ENCODE measurements at regions not wholly inside any gene's neighbourhood (a gene's known extent, or its start where the extent isn't known, plus 50 kb on each side); places are given as distances from the start of the nearest gene placed in this dataset.

- Histone ChIP-seq H3K4me1 (ENCODE audit: control insufficient read depth in 2 of 2, insufficient read depth in 2 of 2, low read length in 2 of 2) (no peaks in the 10 kb centered on the region), H3K27me3 (ENCODE audit: control insufficient read depth in 2 of 2, insufficient read depth in 2 of 2, low read length in 2 of 2) (no peaks in the 10 kb centered on the region), H3K27ac (ENCODE audit: low read depth, low read length) (no peak overlapping the region), H3K4me3 (ENCODE audit: low read length) (no peak overlapping the region), H3K36me3 (ENCODE audit: control insufficient read depth in 2 of 3, insufficient read depth in 3 of 3, low read length in 3 of 3) (no peaks in the 10 kb centered on the region), H3K9me3 (ENCODE audit: control insufficient read depth in 2 of 3, low read length in 3 of 3) (no peaks in the 10 kb centered on the region)
- Mint-ChIP-seq H3K36me3 (no peaks in the 10 kb centered on the region), H3K9me3 (peaks cover 0 to 27% (median 2%) of the 10 kb centered on the region in 11 donors), H3K27ac (no peak overlapping the region), H3K27me3 (no peaks in the 10 kb centered on the region), H3K4me3 (no peak overlapping the region), H3K4me1 (no peaks in the 10 kb centered on the region)
- DNase-seq (no peak), ATAC-seq (no peak)
- ChIA-PET CTCF (no interaction called here), POLR2A (no interaction called here)
- intact Hi-C loops (cut with micrococcal nuclease) = no loop called here
These were observed 1111.9 kb downstream of the MAT2B start for GRCh38 chr5:164617290-164617689.

DNA sequence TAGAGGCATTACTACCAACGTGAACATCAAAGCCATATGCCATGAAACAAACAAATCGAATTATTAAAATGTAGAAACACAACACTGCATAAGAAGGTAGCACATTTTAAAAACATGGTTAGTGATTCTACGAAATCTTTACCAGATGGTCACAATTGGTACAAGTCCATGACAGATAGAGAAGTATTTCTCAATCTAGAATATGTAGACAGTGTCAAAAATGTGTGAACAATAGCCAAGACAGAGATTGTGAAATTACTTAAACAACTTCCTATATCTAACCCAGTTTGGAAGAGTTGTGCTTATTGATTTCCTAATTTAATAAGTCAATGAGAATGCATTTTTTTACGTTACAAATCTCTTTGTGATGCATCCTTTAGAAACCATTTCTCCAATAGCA lies 1121.6 kb downstream of the MAT2B start:
- peaks cover 0 to 23% (median 0%) of the 10 kb centered on the region in 11 donors for H3K9me3 Mint-ChIP-seq
- H3K4me1 ChIP-seq (ENCODE audit: control insufficient read depth in 2 of 2, insufficient read depth in 2 of 2, low read length in 2 of 2) = no peaks in the 10 kb centered on the region
- intact Hi-C loops (cut with micrococcal nuclease) = no loop called here
- no peak for DNase-seq
- ChIA-PET CTCF (no interaction called here), POLR2A (no interaction called here)
- H3K4me3 ChIP-seq (ENCODE audit: low read length) = no peak overlapping the region
- peaks cover 0 to 2% (median 0%) of the 10 kb centered on the region in 7 donors for H3K4me1 Mint-ChIP-seq
- H3K27me3 Mint-ChIP-seq = no peaks in the 10 kb centered on the region
- H3K9me3 ChIP-seq (ENCODE audit: control insufficient read depth in 2 of 3, low read length in 3 of 3) = no peaks in the 10 kb centered on the region
- H3K36me3 ChIP-seq (ENCODE audit: control insufficient read depth in 2 of 3, insufficient read depth in 3 of 3, low read length in 3 of 3) = no peaks in the 10 kb centered on the region
- H3K36me3 Mint-ChIP-seq = no peaks in the 10 kb centered on the region
- H3K4me3 Mint-ChIP-seq = no peak overlapping the region
- no peak overlapping the region for H3K27ac ChIP-seq (ENCODE audit: low read depth, low read length)
- no peak overlapping the region for H3K27ac Mint-ChIP-seq
- H3K27me3 ChIP-seq (ENCODE audit: control insufficient read depth in 2 of 2, insufficient read depth in 2 of 2, low read length in 2 of 2) = no peaks in the 10 kb centered on the region
- peak; percentile 38 for ATAC-seq

GRCh38 chr5:164636456-164636855 lies 1131.0 kb downstream of the MAT2B start:
- Mint-ChIP-seq H3K9me3 (peaks cover 0 to 4% (median 0%) of the 10 kb centered on the region in 11 donors), H3K27ac (no peak overlapping the region), H3K4me1 (no peaks in the 10 kb centered on the region), H3K4me3 (no peak overlapping the region), H3K27me3 (no peaks in the 10 kb centered on the region), H3K36me3 (no peaks in the 10 kb centered on the region)
- H3K9me3 ChIP-seq (ENCODE audit: control insufficient read depth in 2 of 3, low read length in 3 of 3) = no peaks in the 10 kb centered on the region
- ATAC-seq (no peak), DNase-seq (no peak)
- POLR2A ChIA-PET = no interaction called here
- H3K4me1 ChIP-seq (ENCODE audit: control insufficient read depth in 2 of 2, insufficient read depth in 2 of 2, low read length in 2 of 2) = no peaks in the 10 kb centered on the region
- H3K27me3 ChIP-seq (ENCODE audit: control insufficient read depth in 2 of 2, insufficient read depth in 2 of 2, low read length in 2 of 2) = no peaks in the 10 kb centered on the region
- H3K4me3 ChIP-seq (ENCODE audit: low read length) = no peak overlapping the region
- H3K27ac ChIP-seq (ENCODE audit: low read depth, low read length) = no peak overlapping the region
- H3K36me3 ChIP-seq (ENCODE audit: control insufficient read depth in 2 of 3, insufficient read depth in 3 of 3, low read length in 3 of 3) = no peaks in the 10 kb centered on the region
- intact Hi-C loops (cut with micrococcal nuclease) = no loop called here
- CTCF ChIA-PET = no interaction called here

DNA sequence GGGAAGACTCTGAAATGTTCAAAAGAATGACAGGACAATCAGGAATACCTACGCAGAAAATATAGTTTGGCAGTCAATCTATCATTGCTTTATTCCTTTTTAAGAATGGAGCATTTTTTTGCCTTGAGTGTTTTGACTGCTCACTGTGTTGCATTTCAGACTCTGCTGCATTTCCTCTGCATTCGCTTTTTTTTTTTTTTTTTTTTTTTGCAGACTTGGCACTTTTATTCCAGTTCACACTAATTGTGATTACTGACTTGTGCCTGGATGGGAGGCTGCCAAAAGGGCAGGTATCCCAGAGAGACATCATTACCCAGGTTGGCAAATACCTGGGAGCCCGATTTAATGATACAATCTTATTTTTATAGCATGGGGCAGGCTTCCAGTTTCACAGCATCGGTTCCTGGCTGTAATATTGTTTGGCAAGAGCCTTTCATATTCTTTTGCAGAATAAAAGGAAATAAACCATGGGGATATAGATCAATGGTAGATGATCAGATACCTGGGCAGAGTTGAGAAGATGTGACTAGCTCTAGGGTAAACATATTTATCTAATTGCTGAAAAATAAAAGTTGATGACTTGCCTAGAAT lies 1132.6 kb downstream of the MAT2B start:
- no peak overlapping the region for H3K4me3 ChIP-seq (ENCODE audit: low read length)
- intact Hi-C loops (cut with micrococcal nuclease) = no loop called here
- H3K4me1 ChIP-seq (ENCODE audit: control insufficient read depth in 2 of 2, insufficient read depth in 2 of 2, low read length in 2 of 2) = no peaks in the 10 kb centered on the region
- Mint-ChIP-seq H3K36me3 (no peaks in the 10 kb centered on the region), H3K4me1 (no peaks in the 10 kb centered on the region), H3K9me3 (peaks cover 0 to 5% (median 0%) of the 10 kb centered on the region in 11 donors), H3K4me3 (no peak overlapping the region), H3K27ac (no peak overlapping the region), H3K27me3 (no peaks in the 10 kb centered on the region)
- POLR2A ChIA-PET = no interaction called here
- no peaks in the 10 kb centered on the region for H3K27me3 ChIP-seq (ENCODE audit: control insufficient read depth in 2 of 2, insufficient read depth in 2 of 2, low read length in 2 of 2)
- no peaks in the 10 kb centered on the region for H3K36me3 ChIP-seq (ENCODE audit: control insufficient read depth in 2 of 3, insufficient read depth in 3 of 3, low read length in 3 of 3)
- no peaks in the 10 kb centered on the region for H3K9me3 ChIP-seq (ENCODE audit: control insufficient read depth in 2 of 3, low read length in 3 of 3)
- no peak for DNase-seq
- H3K27ac ChIP-seq (ENCODE audit: low read depth, low read length) = no peak overlapping the region
- ATAC-seq = no peak
- CTCF ChIA-PET = no interaction called here

- Mint-ChIP-seq H3K4me1 (peaks cover 0 to 1% (median 0%) of the 10 kb centered on the region in 7 donors), H3K27me3 (no peaks in the 10 kb centered on the region), H3K4me3 (no peak overlapping the region), H3K9me3 (peaks cover 0 to 12% (median 4%) of the 10 kb centered on the region in 11 donors), H3K36me3 (no peaks in the 10 kb centered on the region), H3K27ac (no peak overlapping the region)
- H3K27me3 ChIP-seq (ENCODE audit: control insufficient read depth in 2 of 2, insufficient read depth in 2 of 2, low read length in 2 of 2) = no peaks in the 10 kb centered on the region
- CTCF ChIA-PET = no interaction called here
- ATAC-seq = no peak
- no peaks in the 10 kb centered on the region for H3K4me1 ChIP-seq (ENCODE audit: control insufficient read depth in 2 of 2, insufficient read depth in 2 of 2, low read length in 2 of 2)
- no peak overlapping the region for H3K27ac ChIP-seq (ENCODE audit: low read depth, low read length)
- POLR2A ChIA-PET = no interaction called here
- H3K4me3 ChIP-seq (ENCODE audit: low read length) = no peak overlapping the region
- no peaks in the 10 kb centered on the region for H3K36me3 ChIP-seq (ENCODE audit: control insufficient read depth in 2 of 3, insufficient read depth in 3 of 3, low read length in 3 of 3)
- no peaks in the 10 kb centered on the region for H3K9me3 ChIP-seq (ENCODE audit: control insufficient read depth in 2 of 3, low read length in 3 of 3)
- DNase-seq = no peak
- intact Hi-C loops (cut with micrococcal nuclease) = no loop called here
These were observed 1143.8 kb downstream of the MAT2B start for GRCh38 chr5:164649266-164649665.

- intact Hi-C loops (cut with micrococcal nuclease) = no loop called here
- Mint-ChIP-seq H3K4me1 (peaks cover 0 to 1% (median 0%) of the 10 kb centered on the region in 7 donors), H3K4me3 (no peak overlapping the region), H3K27me3 (no peaks in the 10 kb centered on the region), H3K36me3 (no peaks in the 10 kb centered on the region), H3K9me3 (peaks cover 0 to 13% (median 4%) of the 10 kb centered on the region in 11 donors), H3K27ac (no peak overlapping the region)
- no peak overlapping the region for H3K4me3 ChIP-seq (ENCODE audit: low read length)
- no peaks in the 10 kb centered on the region for H3K4me1 ChIP-seq (ENCODE audit: control insufficient read depth in 2 of 2, insufficient read depth in 2 of 2, low read length in 2 of 2)
- H3K27me3 ChIP-seq (ENCODE audit: control insufficient read depth in 2 of 2, insufficient read depth in 2 of 2, low read length in 2 of 2) = no peaks in the 10 kb centered on the region
- no peaks in the 10 kb centered on the region for H3K36me3 ChIP-seq (ENCODE audit: control insufficient read depth in 2 of 3, insufficient read depth in 3 of 3, low read length in 3 of 3)
- CTCF ChIA-PET = no interaction called here
- no peak overlapping the region for H3K27ac ChIP-seq (ENCODE audit: low read depth, low read length)
- ATAC-seq (no peak), DNase-seq (no peak)
- POLR2A ChIA-PET = no interaction called here
- no peaks in the 10 kb centered on the region for H3K9me3 ChIP-seq (ENCODE audit: control insufficient read depth in 2 of 3, low read length in 3 of 3)
These were observed 1145.0 kb downstream of the MAT2B start for GRCh38 chr5:164650427-164650826.

DNA sequence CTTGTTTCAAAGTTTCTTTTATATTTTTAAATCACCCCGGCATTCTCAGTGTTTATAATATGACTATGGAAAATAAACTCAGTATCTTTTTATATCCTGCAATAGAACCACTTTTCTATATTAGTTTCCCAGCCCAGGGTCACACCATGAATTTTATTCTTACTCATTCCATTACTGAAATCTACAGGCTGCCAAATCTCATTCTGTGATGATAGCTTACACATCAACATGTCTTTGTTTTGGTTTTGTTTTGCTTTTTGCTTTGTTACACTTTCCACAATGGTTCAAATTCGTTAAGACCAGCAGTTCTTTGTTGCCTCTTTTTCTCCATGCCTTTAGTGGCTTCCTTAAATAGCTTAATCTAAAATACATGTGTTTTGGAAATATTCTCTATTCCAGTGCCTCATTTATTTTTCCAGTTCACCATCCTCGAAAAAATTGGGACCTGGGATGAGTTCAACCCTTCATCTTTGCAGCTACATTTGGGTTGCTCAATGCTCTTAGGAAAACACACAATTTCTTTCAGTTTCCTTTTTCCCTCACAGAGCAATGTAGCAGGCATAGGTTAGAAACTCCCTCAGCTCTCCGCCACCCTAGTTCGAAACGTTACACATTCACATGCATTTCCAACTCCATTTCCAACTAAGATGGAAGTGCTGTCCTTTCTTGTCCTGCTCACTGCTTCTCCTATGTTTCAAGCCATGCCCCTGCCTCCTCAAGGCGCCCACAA lies 1146.3 kb downstream of the MAT2B start:
- H3K4me3 ChIP-seq (ENCODE audit: low read length) = no peak overlapping the region
- H3K9me3 ChIP-seq (ENCODE audit: control insufficient read depth in 2 of 3, low read length in 3 of 3) = no peaks in the 10 kb centered on the region
- CTCF ChIA-PET = no interaction called here

More for the DNA sequence above, 1146.3 kb downstream of the MAT2B start:
- POLR2A ChIA-PET = no interaction called here
- intact Hi-C loops (cut with micrococcal nuclease) = no loop called here
- Mint-ChIP-seq H3K4me3 (no peak overlapping the region), H3K27me3 (no peaks in the 10 kb centered on the region), H3K4me1 (peaks cover 0 to 1% (median 0%) of the 10 kb centered on the region in 7 donors), H3K27ac (no peak overlapping the region), H3K36me3 (no peaks in the 10 kb centered on the region), H3K9me3 (peaks cover 0 to 13% (median 4%) of the 10 kb centered on the region in 11 donors)
- no peak overlapping the region for H3K27ac ChIP-seq (ENCODE audit: low read depth, low read length)
- no peaks in the 10 kb centered on the region for H3K27me3 ChIP-seq (ENCODE audit: control insufficient read depth in 2 of 2, insufficient read depth in 2 of 2, low read length in 2 of 2)
- no peaks in the 10 kb centered on the region for H3K36me3 ChIP-seq (ENCODE audit: control insufficient read depth in 2 of 3, insufficient read depth in 3 of 3, low read length in 3 of 3)
- ATAC-seq (no peak), DNase-seq (no peak)
- H3K4me1 ChIP-seq (ENCODE audit: control insufficient read depth in 2 of 2, insufficient read depth in 2 of 2, low read length in 2 of 2) = no peaks in the 10 kb centered on the region

Data from naive thymus-derived CD4-positive, alpha-beta T cell (primary cell).